A549 (cell line): ENCODE measurements at regions not wholly inside any gene's neighbourhood (a gene's known extent, or its start where the extent isn't known, plus 50 kb on each side); places are given as distances from the start of the nearest gene placed in this dataset.

Experiments used
- EP300 ChIP-seq, 2 experiments: fragments of >200 bp; sonication (Bioruptor Twin); formaldehyde crosslinking; IDR thresholded peaks; 2 replicates in 1 of 2; 3 replicates in 1 of 2; pipeline ENCODE4 v1.6.1; 2016 to 2017
- MAZ ChIP-seq: fragments of 150-350 bp; IDR thresholded peaks from 2 replicates; pipeline ENCODE4 v1.6.1; 2014; ENCODE audit warnings: antibody characterized with exemption, low read depth, low read length, borderline replicate concordance
- PBX3 ChIP-seq: IDR thresholded peaks from 2 replicates; pipeline ENCODE4 v1.6.1; 2012
- POLR2A ChIP-seq: IDR thresholded peaks from 2 replicates; pipeline ENCODE4 v1.6.1; 2012; ENCODE audit warnings: mild to moderate bottlenecking, low read length
- USF2 ChIP-seq: fragments of 450-650 bp; IDR thresholded peaks from 2 replicates; pipeline ENCODE4 v1.6.1; 2014; ENCODE audit warnings: antibody characterized with exemption

- no peak for TF ChIP-seq PBX3
- TF ChIP-seq MAZ, result no peak
- TF ChIP-seq POLR2A, result no peak
- no peak for TF ChIP-seq EP300 (IDR thresholded peaks at IDR 0.05)
- no peak for TF ChIP-seq USF2
These were observed 347.1 kb downstream of the FBXW7 start for GRCh38 chr4:152188801-152189200.
